ENCODE measurements at regions not wholly inside any gene's neighbourhood (a gene's known extent, or its start where the extent isn't known, plus 50 kb on each side); places are given as distances from the start of the nearest gene placed in this dataset.

- Histone ChIP-seq H2AFZ (ENCODE audit: low read length) (no peak overlapping the region), H4K20me1 (ENCODE audit: insufficient read depth, low read length, poor library complexity, severe bottlenecking) (no peaks in the 10 kb centered on the region), H3F3A (ENCODE audit: low read depth) (no peaks in the 10 kb centered on the region), H3K4me2 (ENCODE audit: low read depth, low read length, poor library complexity, severe bottlenecking) (no peak overlapping the region), H3K9me3 (ENCODE audit: insufficient read depth, low read depth, low read length) (no peaks in the 10 kb centered on the region), H3K79me2 (ENCODE audit: insufficient read depth, low read length) (no peaks in the 10 kb centered on the region), H3K27me3 (ENCODE audit: insufficient read depth, low read length, poor library complexity, severe bottlenecking) (no peaks in the 10 kb centered on the region), H3K4me1 (ENCODE audit: insufficient read depth, low read length, poor library complexity, severe bottlenecking) (no peaks in the 10 kb centered on the region), H3K9ac (ENCODE audit: low read depth, low read length, poor library complexity, severe bottlenecking) (no peak overlapping the region), H3K36me3 (ENCODE audit: insufficient read depth, low read length) (no peaks in the 10 kb centered on the region), H3K4me3 (ENCODE audit: low read length, poor library complexity, severe bottlenecking) (no peak overlapping the region), H3K9me2 (replicated peaks; ENCODE audit: low read depth, low read length) (no peaks in the 10 kb centered on the region)
- TF ChIP-seq CTCF (conservative IDR thresholded peaks at IDR 0.05; ENCODE audit: low read length) (no peak), EZH2phosphoT487 (IDR thresholded peaks at IDR 0.05; ENCODE audit: borderline replicate concordance) (no peak)
Measured at GRCh38 chr12:60012659-60013058, 416.8 kb downstream of the SLC16A7 start.

- Histone ChIP-seq H3K9me2 (replicated peaks; ENCODE audit: low read depth, low read length) (no peaks in the 10 kb centered on the region), H3K4me2 (ENCODE audit: low read depth, low read length, poor library complexity, severe bottlenecking) (no peak overlapping the region), H3K79me2 (ENCODE audit: insufficient read depth, low read length) (no peaks in the 10 kb centered on the region), H2AFZ (ENCODE audit: low read length) (peak overlapping the region; percentile 17; the same call in 1 of the 2 replicates), H3K4me3 (ENCODE audit: low read length, poor library complexity, severe bottlenecking) (no peak overlapping the region), H3F3A (ENCODE audit: low read depth) (no peaks in the 10 kb centered on the region), H4K20me1 (ENCODE audit: insufficient read depth, low read length, poor library complexity, severe bottlenecking) (no peaks in the 10 kb centered on the region), H3K4me1 (ENCODE audit: insufficient read depth, low read length, poor library complexity, severe bottlenecking) (no peaks in the 10 kb centered on the region), H3K9me3 (ENCODE audit: insufficient read depth, low read depth, low read length) (no peaks in the 10 kb centered on the region), H3K36me3 (ENCODE audit: insufficient read depth, low read length) (no peaks in the 10 kb centered on the region), H3K27me3 (ENCODE audit: insufficient read depth, low read length, poor library complexity, severe bottlenecking) (no peaks in the 10 kb centered on the region), H3K9ac (ENCODE audit: low read depth, low read length, poor library complexity, severe bottlenecking) (no peak overlapping the region)
- TF ChIP-seq EZH2phosphoT487 (IDR thresholded peaks at IDR 0.05; ENCODE audit: borderline replicate concordance), result no peak
- TF ChIP-seq CTCF (conservative IDR thresholded peaks at IDR 0.05; ENCODE audit: low read length), result no peak
Measured at GRCh38 chr12:60014436-60014835, 418.6 kb downstream of the SLC16A7 start.

- no peaks in the 10 kb centered on the region for H3K4me1 ChIP-seq (ENCODE audit: insufficient read depth, low read length, poor library complexity, severe bottlenecking)
- H3K4me3 ChIP-seq (ENCODE audit: low read length, poor library complexity, severe bottlenecking), result no peak overlapping the region
- H3K9me2 ChIP-seq (replicated peaks; ENCODE audit: low read depth, low read length), result no peaks in the 10 kb centered on the region
- H3K9ac ChIP-seq (ENCODE audit: low read depth, low read length, poor library complexity, severe bottlenecking), result no peak overlapping the region
- H3K27me3 ChIP-seq (ENCODE audit: insufficient read depth, low read length, poor library complexity, severe bottlenecking), result no peaks in the 10 kb centered on the region
- no peaks in the 10 kb centered on the region for H3K79me2 ChIP-seq (ENCODE audit: insufficient read depth, low read length)
- TF ChIP-seq EZH2phosphoT487 (IDR thresholded peaks at IDR 0.05; ENCODE audit: borderline replicate concordance) (no peak), CTCF (conservative IDR thresholded peaks at IDR 0.05; ENCODE audit: low read length) (no peak)
- H3K36me3 ChIP-seq (ENCODE audit: insufficient read depth, low read length), result no peaks in the 10 kb centered on the region
- no peak overlapping the region for H3K4me2 ChIP-seq (ENCODE audit: low read depth, low read length, poor library complexity, severe bottlenecking)
- no peaks in the 10 kb centered on the region for H4K20me1 ChIP-seq (ENCODE audit: insufficient read depth, low read length, poor library complexity, severe bottlenecking)
- no peaks in the 10 kb centered on the region for H3F3A ChIP-seq (ENCODE audit: low read depth)
- H3K9me3 ChIP-seq (ENCODE audit: insufficient read depth, low read depth, low read length), result no peaks in the 10 kb centered on the region
- no peak overlapping the region for H2AFZ ChIP-seq (ENCODE audit: low read length)
Measured at GRCh38 chr12:60020068-60020467, 424.2 kb downstream of the SLC16A7 start.

Data from Loucy (cell line).